H1 (cell line): ENCODE measurements at regions not wholly inside any gene's neighbourhood (a gene's known extent, or its start where the extent isn't known, plus 50 kb on each side); places are given as distances from the start of the nearest gene placed in this dataset.

ENCODE experiments used
- CTCF ChIP-seq, 3 experiments: IDR thresholded peaks; 1 replicate in 2 of 3; 2 replicates in 1 of 3; pipeline versions ENCODE4 v1.5.1 to v1.6.1; 2011; ENCODE audit warnings: low read length in 3 of 3, mild to moderate bottlenecking in 3 of 3, inconsistent platforms in 2 of 3, low read depth in 1 of 3, moderate library complexity in 1 of 3; ENCODE audit not compliant: insufficient read depth in 1 of 3; ENCODE audit errors: control extremely low read depth in 1 of 3
- EP300 ChIP-seq, 2 experiments: IDR thresholded peaks; 1 replicate in 1 of 2; 2 replicates in 1 of 2; pipeline ENCODE4 v1.6.1; 2011 to 2012; ENCODE audit warnings: low read depth in 2 of 2, low read length in 2 of 2, mild to moderate bottlenecking in 2 of 2, borderline replicate concordance in 1 of 2, inconsistent platforms in 1 of 2, moderate library complexity in 1 of 2
- EZH2 ChIP-seq: fragments of 200-600 bp; sonication (generic); IDR thresholded peaks from 2 replicates; pipeline ENCODE4 v1.7.1; 2012; ENCODE audit warnings: low read depth, mild to moderate bottlenecking, moderate library complexity, low read length, inconsistent platforms; ENCODE audit not compliant: severe bottlenecking
- GABPA ChIP-seq: IDR thresholded peaks from 2 replicates; pipeline ENCODE4 v1.6.1; 2011; ENCODE audit warnings: mild to moderate bottlenecking, low read length, moderate library complexity, borderline replicate concordance; ENCODE audit not compliant: insufficient read depth
- JUN ChIP-seq: IDR thresholded peaks from 2 replicates; pipeline ENCODE4 v1.6.1; 2011; ENCODE audit warnings: low read depth, mild to moderate bottlenecking, improper control_type of control experiment, low read length
- KDM4A ChIP-seq: IDR thresholded peaks from one replicate; pipeline ENCODE4 v1.7.1; 2012; ENCODE audit warnings: low read depth, mild to moderate bottlenecking, moderate library complexity, low read length, inconsistent platforms; ENCODE audit not compliant: severe bottlenecking
- MAFK ChIP-seq: IDR thresholded peaks from 2 replicates; pipeline ENCODE4 v1.6.1; 2012; ENCODE audit warnings: low read depth, mild to moderate bottlenecking, improper control_type of control experiment, low read length
- POLR2AphosphoS5 ChIP-seq: IDR thresholded peaks from 2 replicates; pipeline ENCODE4 v1.6.1; 2011; ENCODE audit warnings: low read depth, low read length
- RBBP5 ChIP-seq: IDR thresholded peaks from 2 replicates; pipeline ENCODE4 v1.7.1; 2012; ENCODE audit warnings: low read depth, mild to moderate bottlenecking, inconsistent platforms, low read length, moderate library complexity, borderline replicate concordance
- SIN3A ChIP-seq, 2 experiments: IDR thresholded peaks in 1 of 2; conservative IDR thresholded peaks in 1 of 2; 2 replicates each; pipeline ENCODE4 v1.6.1; 2011 to 2012; ENCODE audit warnings: low read length in 2 of 2, improper control_type of control experiment in 1 of 2, low read depth in 1 of 2, mild to moderate bottlenecking in 1 of 2
- SIX5 ChIP-seq: IDR thresholded peaks from 2 replicates; pipeline ENCODE4 v1.6.1; 2011; ENCODE audit warnings: mild to moderate bottlenecking, low read depth, low read length
- USF2 ChIP-seq: IDR thresholded peaks from 2 replicates; pipeline ENCODE4 v1.6.1; 2011; ENCODE audit warnings: low read length, improper control_type of control experiment
- TF ChIP-seq, protein P1 (sequence below): IDR thresholded peaks from 2 replicates; pipeline ENCODE4 v1.6.1; 2012; ENCODE audit warnings: inconsistent platforms

DNA sequence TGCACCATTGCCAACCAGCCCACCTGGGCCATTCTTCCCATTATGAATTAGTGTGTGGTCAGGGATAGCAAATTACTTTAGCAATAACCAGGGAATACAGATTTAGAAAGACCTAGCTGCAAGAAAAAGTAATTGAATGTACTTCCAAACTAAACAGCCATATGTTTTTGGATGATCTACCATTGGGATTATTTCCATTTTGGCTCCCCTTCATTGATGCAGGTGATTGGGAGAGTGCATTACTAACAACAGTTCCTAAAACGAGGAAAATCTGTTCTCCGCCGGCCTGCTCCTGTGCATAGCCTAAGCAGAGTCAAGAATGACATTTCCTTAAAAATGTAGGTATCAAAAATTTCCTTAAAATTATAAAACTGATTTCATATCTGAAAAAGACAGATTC is 58.5 kb downstream of the MAIP1 start:
- TF ChIP-seq KDM4A, result no peak
- TF ChIP-seq EP300 (IDR thresholded peaks at IDR 0.05; ENCODE audit: borderline replicate concordance in 1 of 2, low read depth in 2 of 2, low read length in 2 of 2), result no peak
- no peak for TF ChIP-seq JUN
- TF ChIP-seq, protein P1, sequence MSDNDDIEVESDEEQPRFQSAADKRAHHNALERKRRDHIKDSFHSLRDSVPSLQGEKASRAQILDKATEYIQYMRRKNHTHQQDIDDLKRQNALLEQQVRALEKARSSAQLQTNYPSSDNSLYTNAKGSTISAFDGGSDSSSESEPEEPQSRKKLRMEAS, result no peak
- no peak for TF ChIP-seq SIN3A (conservative IDR thresholded peaks at IDR 0.05 in 1 of 2, IDR thresholded peaks at IDR 0.05 in 1 of 2; ENCODE audit: low read depth in 1 of 2, low read length in 2 of 2)
- no peak for TF ChIP-seq CTCF (IDR thresholded peaks at IDR 0.05; ENCODE audit: control extremely low read depth in 1 of 3, insufficient read depth in 1 of 3, low read depth in 1 of 3, low read length in 3 of 3)
- no peak for TF ChIP-seq GABPA
- no peak for TF ChIP-seq POLR2AphosphoS5
- TF ChIP-seq EZH2, result no peak
- TF ChIP-seq RBBP5, result no peak
- TF ChIP-seq MAFK, result no peak
- TF ChIP-seq SIX5, result no peak
- no peak for TF ChIP-seq USF2
